HG02870 (cell line): ENCODE measurements at regions not wholly inside any gene's neighbourhood (a gene's known extent, or its start where the extent isn't known, plus 50 kb on each side); places are given as distances from the start of the nearest gene placed in this dataset.

Experiments
- ATAC-seq: cut with Tn5 transposase; IDR thresholded peaks from one replicate; pipeline ENCODE4 v1.9.1; 2021; ENCODE audit warnings: mild to moderate bottlenecking, moderate library complexity; ENCODE audit not compliant: unreplicated experiment

- ATAC-seq: no peak
Observed at GRCh38 chr20:57071283-57071731, 195.1 kb downstream of the BMP7 start.

GRCh38 chr20:57071954-57072583, 194.4 kb downstream of the BMP7 start:
- no peak for ATAC-seq

GRCh38 chr20:57073402-57073801, 193.0 kb downstream of the BMP7 start:
- no peak for ATAC-seq

GRCh38 chr20:57074386-57074785, 192.1 kb downstream of the BMP7 start:
- no peak for ATAC-seq

GRCh38 chr20:57075181-57075580, 191.3 kb downstream of the BMP7 start:
- no peak for ATAC-seq

- ATAC-seq: no peak
Observed at GRCh38 chr20:57075603-57076002, 190.8 kb downstream of the BMP7 start.

GRCh38 chr20:57076152-57076652, 190.2 kb downstream of the BMP7 start:
- no peak for ATAC-seq

GRCh38 chr20:57076951-57077350, 189.5 kb downstream of the BMP7 start:
- ATAC-seq: no peak

- ATAC-seq: no peak
Observed at GRCh38 chr20:57078116-57078515, 188.3 kb downstream of the BMP7 start.

GRCh38 chr20:57079031-57080005, 187.1 kb downstream of the BMP7 start:
- no peak for ATAC-seq

- no peak for ATAC-seq
Observed at GRCh38 chr20:57080796-57081195, 185.6 kb downstream of the BMP7 start.

GRCh38 chr20:57082357-57082945, 184.0 kb downstream of the BMP7 start:
- no peak for ATAC-seq

GRCh38 chr20:57083072-57083471, 183.4 kb downstream of the BMP7 start:
- no peak for ATAC-seq

- ATAC-seq: no peak
Observed at GRCh38 chr20:57086066-57086465, 180.4 kb downstream of the BMP7 start.

- no peak for ATAC-seq
Observed at GRCh38 chr20:57087102-57087501, 179.3 kb downstream of the BMP7 start.

- no peak for ATAC-seq
Observed at GRCh38 chr20:57087705-57088104, 178.7 kb downstream of the BMP7 start.

GRCh38 chr20:57088436-57088835, 178.0 kb downstream of the BMP7 start:
- ATAC-seq: no peak

- ATAC-seq: no peak
Observed at GRCh38 chr20:57089699-57090144, 176.7 kb downstream of the BMP7 start.

GRCh38 chr20:57090590-57091560, 175.6 kb downstream of the BMP7 start:
- ATAC-seq: no peak

GRCh38 chr20:57091748-57092111, 174.7 kb downstream of the BMP7 start:
- no peak for ATAC-seq
